Panc1 (cell line): ENCODE measurements at regions not wholly inside any gene's neighbourhood (a gene's known extent, or its start where the extent isn't known, plus 50 kb on each side); places are given as distances from the start of the nearest gene placed in this dataset.

Source experiments
- ATAC-seq: fragments of 200-7000 bp; cut with Tn5 transposase; 2 replicates; pipeline ENCODE4 v1.9.1; 2020; ENCODE audit warnings: mild to moderate bottlenecking, moderate library complexity
- BruUV-seq: library from RNA; stranded (reverse); fragments of 400-500 nt; replicated peaks from 2 replicates; lab custom pipeline; 2021; lab: Mats Ljungman, UMichigan
- CTCF ChIA-PET: fragments of 300-600 bp; sonication (Branson Sonifier 250); formaldehyde crosslinking; loops from one replicate; lab custom pipeline; 2022; ENCODE audit warnings: antibody characterized with exemption; lab: Charles Lee
- POLR2A ChIA-PET: fragments of 300-600 bp; sonication (Branson Sonifier 250); formaldehyde crosslinking; loops from one replicate; lab custom pipeline; 2022; ENCODE audit warnings: antibody characterized with exemption; lab: Charles Lee
- DNase-seq: peaks from one replicate; pipeline ENCODE4 v3.0.0-alpha.2; 2010; ENCODE audit warnings: low read depth, low spot score
- H3K27ac ChIP-seq: 2 replicates; pipeline ENCODE4 v1.5.1; 2011; ENCODE audit warnings: mild to moderate bottlenecking, low read length, inconsistent platforms
- H3K27me3 ChIP-seq: fragments of 200-500 bp; sonication (Bioruptor generic); 2 replicates; pipeline ENCODE4 v1.6.0; 2014; ENCODE audit warnings: low read length, inconsistent platforms; ENCODE audit not compliant: control insufficient read depth, insufficient read depth
- H3K36me3 ChIP-seq: fragments of 200-500 bp; sonication (Bioruptor generic); 2 replicates; pipeline ENCODE4 v1.5.1; 2014; ENCODE audit warnings: inconsistent platforms, mild to moderate bottlenecking, low read length, moderate library complexity; ENCODE audit not compliant: control insufficient read depth, insufficient read depth
- H3K4me1 ChIP-seq: 2 replicates; pipeline ENCODE4 v1.5.1; 2011; ENCODE audit warnings: inconsistent platforms, mild to moderate bottlenecking, low read length, moderate library complexity; ENCODE audit not compliant: control insufficient read depth, insufficient read depth
- H3K4me3 ChIP-seq, 2 experiments: 2 replicates each; pipeline ENCODE4 v1.5.1; 2011 to 2012; ENCODE audit warnings: low read depth in 2 of 2, low read length in 2 of 2, mild to moderate bottlenecking in 2 of 2, inconsistent platforms in 1 of 2, moderate library complexity in 1 of 2
- H3K9me3 ChIP-seq: fragments of 200-500 bp; sonication (Bioruptor generic); 2 replicates; pipeline ENCODE4 v1.5.1; 2014; ENCODE audit warnings: low read depth, mild to moderate bottlenecking, inconsistent platforms, low read length, moderate library complexity; ENCODE audit not compliant: control insufficient read depth, insufficient read depth
- POLR2AphosphoS5 ChIP-seq: IDR thresholded peaks from 2 replicates; pipeline ENCODE4 v1.6.1; 2012; ENCODE audit warnings: mild to moderate bottlenecking, low read depth, low read length, moderate library complexity
- REST ChIP-seq, 2 experiments: IDR thresholded peaks; 2 replicates each; pipeline ENCODE4 v1.6.1; 2011 to 2012; ENCODE audit warnings: low read depth in 2 of 2, control low read depth in 1 of 2, low read length in 1 of 2, mild to moderate bottlenecking in 1 of 2, moderate library complexity in 1 of 2; ENCODE audit not compliant: insufficient read depth in 1 of 2
- SIN3A ChIP-seq: IDR thresholded peaks from 2 replicates; pipeline ENCODE4 v1.6.1; 2012; ENCODE audit warnings: low read depth, mild to moderate bottlenecking, low read length, moderate library complexity, borderline replicate concordance; ENCODE audit not compliant: insufficient read depth
- TCF7L2 ChIP-seq: IDR thresholded peaks from 2 replicates; pipeline ENCODE4 v1.6.1; 2011; ENCODE audit warnings: mild to moderate bottlenecking, low read depth, low read length, inconsistent platforms
- in situ Hi-C: cut with HindIII; loops from 2 replicates; pipeline ENCODE4 v1.10.0; 2016; ENCODE audit warnings: low sequenced_read_pairs, low pct_unique_long_range_greater_than_20kb
- intact Hi-C: fragments of 100-400 bp; cut with micrococcal nuclease; formaldehyde crosslinking; loops from one replicate; pipeline ENCODE4 v1.10.0; 2022; ENCODE audit not compliant: unreplicated experiment
- TF ChIP-seq, protein P1 (sequence below): fragments of 450-650 bp; IDR thresholded peaks from 2 replicates; pipeline ENCODE4 v1.5.1; 2017; ENCODE audit warnings: mild to moderate bottlenecking

DNA sequence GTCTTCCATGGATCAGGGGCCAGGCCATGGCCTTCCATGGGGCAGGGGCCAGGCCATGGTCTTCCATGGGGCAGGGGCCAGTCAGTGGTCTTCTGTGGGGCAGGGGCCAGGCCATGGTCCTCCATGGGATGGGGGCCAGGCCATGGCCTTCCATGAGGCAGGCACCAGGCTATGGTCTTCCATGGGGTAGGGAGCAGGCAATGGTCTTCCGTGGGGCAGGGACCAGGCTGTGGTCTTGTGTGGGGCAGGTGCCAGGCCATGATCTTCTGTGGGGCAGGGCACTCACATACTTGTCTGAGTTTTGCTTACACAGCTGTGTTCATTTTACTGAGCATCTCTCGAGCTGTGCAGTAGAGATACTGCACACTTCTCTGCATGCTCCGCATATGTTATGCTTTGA, 57.3 kb upstream of the THBS2 start:
- intact Hi-C loops, result no loop called here
- BruUV-seq, result no TSS peak
- POLR2A ChIA-PET, result no interaction called here

More for the DNA sequence above, 57.3 kb upstream of the THBS2 start:
- DNase-seq (no peak), ATAC-seq (no peak)
- TF ChIP-seq SIN3A, result no peak
- no peak for TF ChIP-seq POLR2AphosphoS5
- no peak for TF ChIP-seq TCF7L2
- TF ChIP-seq, protein P1, sequence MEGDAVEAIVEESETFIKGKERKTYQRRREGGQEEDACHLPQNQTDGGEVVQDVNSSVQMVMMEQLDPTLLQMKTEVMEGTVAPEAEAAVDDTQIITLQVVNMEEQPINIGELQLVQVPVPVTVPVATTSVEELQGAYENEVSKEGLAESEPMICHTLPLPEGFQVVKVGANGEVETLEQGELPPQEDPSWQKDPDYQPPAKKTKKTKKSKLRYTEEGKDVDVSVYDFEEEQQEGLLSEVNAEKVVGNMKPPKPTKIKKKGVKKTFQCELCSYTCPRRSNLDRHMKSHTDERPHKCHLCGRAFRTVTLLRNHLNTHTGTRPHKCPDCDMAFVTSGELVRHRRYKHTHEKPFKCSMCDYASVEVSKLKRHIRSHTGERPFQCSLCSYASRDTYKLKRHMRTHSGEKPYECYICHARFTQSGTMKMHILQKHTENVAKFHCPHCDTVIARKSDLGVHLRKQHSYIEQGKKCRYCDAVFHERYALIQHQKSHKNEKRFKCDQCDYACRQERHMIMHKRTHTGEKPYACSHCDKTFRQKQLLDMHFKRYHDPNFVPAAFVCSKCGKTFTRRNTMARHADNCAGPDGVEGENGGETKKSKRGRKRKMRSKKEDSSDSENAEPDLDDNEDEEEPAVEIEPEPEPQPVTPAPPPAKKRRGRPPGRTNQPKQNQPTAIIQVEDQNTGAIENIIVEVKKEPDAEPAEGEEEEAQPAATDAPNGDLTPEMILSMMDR, result no peak
- TF ChIP-seq REST (IDR thresholded peaks at IDR 0.05; ENCODE audit: insufficient read depth in 1 of 2, low read depth in 2 of 2, low read length in 1 of 2), result no peak
- Histone ChIP-seq H3K36me3 (no peaks in the 10 kb centered on the region), H3K27me3 (no peaks in the 10 kb centered on the region), H3K4me3 (no peak overlapping the region), H3K27ac (no peak overlapping the region), H3K9me3 (0 out of 2 replicates have a peak, but pooled peaks cover 2% of the 10 kb centered on the region), H3K4me1 (no peaks in the 10 kb centered on the region)
- CTCF ChIA-PET, result no interaction called here
- in situ Hi-C loops, result no loop called here
